ENCODE measurements at regions not wholly inside any gene's neighbourhood (a gene's known extent, or its start where the extent isn't known, plus 50 kb on each side); places are given as distances from the start of the nearest gene placed in this dataset.

DNA sequence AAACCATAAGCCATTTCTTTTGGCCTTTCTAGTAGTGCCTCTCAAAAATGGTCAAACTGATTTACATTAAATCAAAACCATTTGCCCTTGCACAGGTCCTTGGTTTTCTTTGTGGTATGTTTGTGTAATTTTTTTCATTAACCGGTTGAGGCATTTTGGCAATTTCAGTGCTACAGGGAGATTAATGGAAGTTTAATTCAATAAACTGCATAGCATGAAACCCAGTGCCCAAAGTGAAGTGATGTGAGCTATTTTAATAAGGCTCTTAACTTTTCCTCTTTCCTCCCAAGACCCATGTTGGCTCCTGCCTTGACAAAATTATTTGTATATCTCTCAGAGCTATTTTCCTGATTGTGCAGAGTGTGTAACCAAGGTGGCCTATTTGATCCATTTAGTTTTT lies 326.2 kb upstream of the SEMA6A start:
- TF ChIP-seq EZH2 (optimal IDR thresholded peaks at IDR 0.05; ENCODE audit: low read depth, low read length), result no peak
- TF ChIP-seq EZH2phosphoT487 (IDR thresholded peaks at IDR 0.05; ENCODE audit: low read length), result no peak
- Histone ChIP-seq H3K27me3 (replicated peaks; ENCODE audit: insufficient read depth, low read length) (no peaks in the 10 kb centered on the region), H3K36me3 (replicated peaks; ENCODE audit: insufficient read depth, low read length) (no peaks in the 10 kb centered on the region), H4K20me1 (ENCODE audit: insufficient read depth, low read length) (no peaks in the 10 kb centered on the region), H3K4me2 (ENCODE audit: low read depth, low read length) (no peak overlapping the region), H3K4me3 (ENCODE audit: low read length) (no peak overlapping the region), H3K9me3 (replicated peaks; ENCODE audit: insufficient read depth, low read length) (no peaks in the 10 kb centered on the region), H3K4me1 (ENCODE audit: low read length) (no peaks in the 10 kb centered on the region), H3K9ac (ENCODE audit: low read length) (no peak overlapping the region), H3K27ac (ENCODE audit: low read length) (no peak overlapping the region), H3K79me2 (ENCODE audit: low read length) (no peaks in the 10 kb centered on the region), H3K9me2 (replicated peaks; ENCODE audit: insufficient read depth, low read length) (no peaks in the 10 kb centered on the region), H3F3A (ENCODE audit: insufficient read depth, low read length) (no peaks in the 10 kb centered on the region), H2AFZ (ENCODE audit: low read length) (no peak overlapping the region)
- no peak for DNase-seq

DNA sequence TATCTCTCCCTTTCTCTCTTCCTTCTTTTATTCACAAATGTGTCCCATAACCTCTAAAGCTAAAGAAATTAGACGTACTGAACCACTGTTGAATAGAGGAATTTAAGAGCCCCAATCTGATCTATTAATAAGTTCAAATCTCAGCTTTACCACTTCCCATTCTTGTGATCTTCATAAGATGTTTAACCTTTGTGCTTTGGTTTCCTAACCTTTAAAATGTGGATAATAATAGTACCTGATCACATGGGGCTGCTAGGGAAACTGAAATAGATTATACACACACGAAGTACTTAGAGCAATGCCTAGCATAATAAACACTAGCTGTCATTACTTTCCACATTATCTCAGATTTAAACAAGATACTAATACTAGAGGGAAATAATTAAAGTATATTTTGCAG lies 324.3 kb upstream of the SEMA6A start:
- Histone ChIP-seq H3K9me2 (replicated peaks; ENCODE audit: insufficient read depth, low read length) (no peaks in the 10 kb centered on the region), H3K4me1 (ENCODE audit: low read length) (no peaks in the 10 kb centered on the region), H2AFZ (ENCODE audit: low read length) (no peak overlapping the region), H3K79me2 (ENCODE audit: low read length) (no peaks in the 10 kb centered on the region), H3K9me3 (replicated peaks; ENCODE audit: insufficient read depth, low read length) (no peaks in the 10 kb centered on the region), H3K27ac (ENCODE audit: low read length) (no peak overlapping the region), H4K20me1 (ENCODE audit: insufficient read depth, low read length) (no peaks in the 10 kb centered on the region), H3K36me3 (replicated peaks; ENCODE audit: insufficient read depth, low read length) (no peaks in the 10 kb centered on the region), H3K4me2 (ENCODE audit: low read depth, low read length) (0 out of 2 replicates have a peak overlapping the region, but pooled peaks have one; percentile 13), H3F3A (ENCODE audit: insufficient read depth, low read length) (no peaks in the 10 kb centered on the region), H3K4me3 (ENCODE audit: low read length) (no peak overlapping the region), H3K9ac (ENCODE audit: low read length) (no peak overlapping the region), H3K27me3 (replicated peaks; ENCODE audit: insufficient read depth, low read length) (no peaks in the 10 kb centered on the region)
- DNase-seq, result peak; percentile 16
- TF ChIP-seq, protein P1, sequence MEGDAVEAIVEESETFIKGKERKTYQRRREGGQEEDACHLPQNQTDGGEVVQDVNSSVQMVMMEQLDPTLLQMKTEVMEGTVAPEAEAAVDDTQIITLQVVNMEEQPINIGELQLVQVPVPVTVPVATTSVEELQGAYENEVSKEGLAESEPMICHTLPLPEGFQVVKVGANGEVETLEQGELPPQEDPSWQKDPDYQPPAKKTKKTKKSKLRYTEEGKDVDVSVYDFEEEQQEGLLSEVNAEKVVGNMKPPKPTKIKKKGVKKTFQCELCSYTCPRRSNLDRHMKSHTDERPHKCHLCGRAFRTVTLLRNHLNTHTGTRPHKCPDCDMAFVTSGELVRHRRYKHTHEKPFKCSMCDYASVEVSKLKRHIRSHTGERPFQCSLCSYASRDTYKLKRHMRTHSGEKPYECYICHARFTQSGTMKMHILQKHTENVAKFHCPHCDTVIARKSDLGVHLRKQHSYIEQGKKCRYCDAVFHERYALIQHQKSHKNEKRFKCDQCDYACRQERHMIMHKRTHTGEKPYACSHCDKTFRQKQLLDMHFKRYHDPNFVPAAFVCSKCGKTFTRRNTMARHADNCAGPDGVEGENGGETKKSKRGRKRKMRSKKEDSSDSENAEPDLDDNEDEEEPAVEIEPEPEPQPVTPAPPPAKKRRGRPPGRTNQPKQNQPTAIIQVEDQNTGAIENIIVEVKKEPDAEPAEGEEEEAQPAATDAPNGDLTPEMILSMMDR (IDR thresholded peaks at IDR 0.05; ENCODE audit: low read length), result no peak
- no peak for TF ChIP-seq EZH2phosphoT487 (IDR thresholded peaks at IDR 0.05; ENCODE audit: low read length)
- TF ChIP-seq EZH2 (optimal IDR thresholded peaks at IDR 0.05; ENCODE audit: low read depth, low read length), result no peak

DNA sequence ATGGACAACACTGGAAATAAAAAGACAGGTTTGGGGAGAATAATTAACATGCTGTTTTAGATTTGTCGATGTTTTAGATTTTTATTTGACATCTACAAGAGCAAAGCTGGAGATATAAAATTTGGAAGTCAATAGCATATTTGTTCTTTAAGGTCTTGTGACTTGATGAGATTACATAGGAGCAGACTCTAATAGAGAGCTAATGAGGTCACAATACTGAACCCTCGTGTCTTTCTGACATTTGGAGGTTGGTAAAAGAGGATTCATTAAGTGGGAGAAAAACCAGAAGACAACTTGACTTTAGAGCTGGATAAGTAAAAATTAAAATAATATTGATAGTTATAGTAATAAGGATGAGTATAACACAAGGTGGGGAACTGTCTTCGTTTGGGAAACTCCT lies 322.7 kb upstream of the SEMA6A start:
- Histone ChIP-seq H3K4me3 (ENCODE audit: low read length) (no peak overlapping the region), H3K36me3 (replicated peaks; ENCODE audit: insufficient read depth, low read length) (no peaks in the 10 kb centered on the region), H3K27me3 (replicated peaks; ENCODE audit: insufficient read depth, low read length) (no peaks in the 10 kb centered on the region), H3K79me2 (ENCODE audit: low read length) (no peaks in the 10 kb centered on the region), H3K27ac (ENCODE audit: low read length) (no peak overlapping the region), H2AFZ (ENCODE audit: low read length) (no peak overlapping the region), H3K4me2 (ENCODE audit: low read depth, low read length) (no peak overlapping the region), H3F3A (ENCODE audit: insufficient read depth, low read length) (no peaks in the 10 kb centered on the region), H3K9ac (ENCODE audit: low read length) (no peak overlapping the region), H4K20me1 (ENCODE audit: insufficient read depth, low read length) (no peaks in the 10 kb centered on the region), H3K9me2 (replicated peaks; ENCODE audit: insufficient read depth, low read length) (no peaks in the 10 kb centered on the region), H3K9me3 (replicated peaks; ENCODE audit: insufficient read depth, low read length) (no peaks in the 10 kb centered on the region), H3K4me1 (ENCODE audit: low read length) (no peaks in the 10 kb centered on the region)
- TF ChIP-seq, protein P1 (IDR thresholded peaks at IDR 0.05; ENCODE audit: low read length), result no peak
- no peak for TF ChIP-seq EZH2 (optimal IDR thresholded peaks at IDR 0.05; ENCODE audit: low read depth, low read length)
- DNase-seq, result no peak

DNA sequence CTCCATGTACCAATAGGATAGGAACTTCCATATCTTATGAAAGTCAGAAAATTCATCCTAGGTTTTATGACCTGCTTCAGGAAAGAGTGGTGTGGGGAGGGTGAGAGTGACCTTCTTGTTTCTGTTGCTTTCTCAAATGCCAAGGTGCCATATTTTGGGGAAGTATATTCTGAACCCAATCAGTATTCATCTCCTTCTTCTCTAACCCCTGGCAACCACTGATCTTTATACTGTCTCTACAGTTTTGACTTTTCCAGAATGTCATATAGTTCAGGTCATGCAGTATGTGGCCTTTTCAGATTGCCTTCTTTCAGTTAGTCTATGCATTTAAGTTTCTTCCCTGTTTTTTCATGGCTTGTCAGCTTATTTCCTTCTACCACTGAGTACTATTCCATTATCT lies 321.4 kb upstream of the SEMA6A start:
- H3K27ac ChIP-seq (ENCODE audit: low read length), result no peak overlapping the region
- H3K36me3 ChIP-seq (replicated peaks; ENCODE audit: insufficient read depth, low read length), result no peaks in the 10 kb centered on the region
- no peaks in the 10 kb centered on the region for H3K27me3 ChIP-seq (replicated peaks; ENCODE audit: insufficient read depth, low read length)
- H4K20me1 ChIP-seq (ENCODE audit: insufficient read depth, low read length), result no peaks in the 10 kb centered on the region
- no peaks in the 10 kb centered on the region for H3K79me2 ChIP-seq (ENCODE audit: low read length)
- no peak overlapping the region for H2AFZ ChIP-seq (ENCODE audit: low read length)
- H3K4me3 ChIP-seq (ENCODE audit: low read length), result no peak overlapping the region
- H3F3A ChIP-seq (ENCODE audit: insufficient read depth, low read length), result no peaks in the 10 kb centered on the region
- H3K9ac ChIP-seq (ENCODE audit: low read length), result no peak overlapping the region
- no peak for DNase-seq
- no peak for TF ChIP-seq EZH2 (optimal IDR thresholded peaks at IDR 0.05; ENCODE audit: low read depth, low read length)
- TF ChIP-seq, protein P1 (IDR thresholded peaks at IDR 0.05; ENCODE audit: low read length), result no peak
- no peak for TF ChIP-seq EZH2phosphoT487 (IDR thresholded peaks at IDR 0.05; ENCODE audit: low read length)
- no peaks in the 10 kb centered on the region for H3K4me1 ChIP-seq (ENCODE audit: low read length)
- H3K9me3 ChIP-seq (replicated peaks; ENCODE audit: insufficient read depth, low read length), result no peaks in the 10 kb centered on the region
- H3K9me2 ChIP-seq (replicated peaks; ENCODE audit: insufficient read depth, low read length), result no peaks in the 10 kb centered on the region
- no peak overlapping the region for H3K4me2 ChIP-seq (ENCODE audit: low read depth, low read length)
